Transverse colon (tissue), 4 donors: ENCODE measurements at regions not wholly inside any gene's neighbourhood (a gene's known extent, or its start where the extent isn't known, plus 50 kb on each side); places are given as distances from the start of the nearest gene placed in this dataset.

Experiments used
- CTCF ChIP-seq, 5 experiments: fragments of 200-600 bp in 3 of 5; fragments of 450-650 bp in 2 of 5; sonication (generic) in 3 of 5; IDR thresholded peaks; 1 replicate in 2 of 5; 2 replicates in 3 of 5; pipeline ENCODE4 v1.5.1; 2016 to 2017; ENCODE audit warnings: antibody characterized with exemption in 5 of 5, inconsistent platforms in 3 of 5, mild to moderate bottlenecking in 2 of 5, moderate library complexity in 1 of 5
- POLR2AphosphoS5 ChIP-seq, 3 donors: sonication (generic); formaldehyde crosslinking; IDR thresholded peaks; one replicate each; pipeline ENCODE4 v1.6.1; 2016; ENCODE audit warnings: antibody characterized with exemption in 3 of 3

- no peak for TF ChIP-seq CTCF (IDR thresholded peaks at IDR 0.05)
- no peak for TF ChIP-seq POLR2AphosphoS5 (IDR thresholded peaks at IDR 0.05)
These were observed 79.7 kb upstream of the FBRSL1 start for GRCh38 chr12:132410296-132410625.
